ENCODE measurements at regions not wholly inside any gene's neighbourhood (a gene's known extent, or its start where the extent isn't known, plus 50 kb on each side); places are given as distances from the start of the nearest gene placed in this dataset.

GRCh38 chr6:163889904-163890514 lies 475.5 kb downstream of the QKI start:
- H3K36me3 ChIP-seq (ENCODE audit: control insufficient read depth in 2 of 2, insufficient read depth in 2 of 2, low read length in 2 of 2): no peaks in the 10 kb centered on the region
- no peaks in the 10 kb centered on the region for H3K4me1 ChIP-seq (ENCODE audit: control insufficient read depth, insufficient read depth, low read length)
- no peaks in the 10 kb centered on the region for H3K9me3 ChIP-seq (ENCODE audit: control insufficient read depth in 2 of 2, low read length in 2 of 2)
- no peaks in the 10 kb centered on the region for H3K27me3 ChIP-seq (ENCODE audit: control insufficient read depth in 1 of 2, insufficient read depth in 2 of 2, low read length in 2 of 2)
- H3K4me3 ChIP-seq (ENCODE audit: low read length in 2 of 2): no peak overlapping the region
- H3K9ac ChIP-seq (ENCODE audit: low read length in 2 of 2): no peak overlapping the region
- H3K27ac ChIP-seq (ENCODE audit: low read length): no peak overlapping the region

GRCh38 chr6:163888030-163888819 lies 473.7 kb downstream of the QKI start:
- H3K9me3 ChIP-seq (ENCODE audit: control insufficient read depth in 2 of 2, low read length in 2 of 2): no peaks in the 10 kb centered on the region
- no peaks in the 10 kb centered on the region for H3K36me3 ChIP-seq (ENCODE audit: control insufficient read depth in 2 of 2, insufficient read depth in 2 of 2, low read length in 2 of 2)
- H3K4me1 ChIP-seq (ENCODE audit: control insufficient read depth, insufficient read depth, low read length): no peaks in the 10 kb centered on the region
- H3K27me3 ChIP-seq (ENCODE audit: control insufficient read depth in 1 of 2, insufficient read depth in 2 of 2, low read length in 2 of 2): no peaks in the 10 kb centered on the region
- no peak overlapping the region for H3K9ac ChIP-seq (ENCODE audit: low read length in 2 of 2)
- H3K4me3 ChIP-seq (ENCODE audit: low read length in 2 of 2): no peak overlapping the region
- no peak overlapping the region for H3K27ac ChIP-seq (ENCODE audit: low read length)

DNA sequence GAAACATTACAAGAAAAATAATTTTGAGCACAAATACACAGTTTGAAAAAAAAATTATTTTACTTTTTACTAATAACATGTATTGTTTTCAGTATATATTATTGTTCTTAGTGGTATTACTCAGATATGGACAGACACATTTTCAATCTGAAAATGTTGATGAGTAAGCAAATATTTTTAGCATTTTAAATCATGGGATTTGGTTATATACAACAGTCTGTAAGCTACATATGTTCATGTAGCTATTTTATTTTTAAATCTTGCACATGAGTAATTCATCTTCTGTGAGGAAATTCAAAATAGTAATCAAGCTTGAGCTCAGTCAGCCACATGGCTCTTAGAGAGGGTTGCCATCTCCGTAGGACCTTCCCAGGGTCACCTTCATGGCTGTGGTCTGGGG lies 471.9 kb downstream of the QKI start:
- Histone ChIP-seq H3K27ac (ENCODE audit: low read length) (no peak overlapping the region), H3K4me1 (ENCODE audit: control insufficient read depth, insufficient read depth, low read length) (no peaks in the 10 kb centered on the region), H3K9me3 (ENCODE audit: control insufficient read depth in 2 of 2, low read length in 2 of 2) (no peaks in the 10 kb centered on the region), H3K4me3 (ENCODE audit: low read length in 2 of 2) (no peak overlapping the region), H3K36me3 (ENCODE audit: control insufficient read depth in 2 of 2, insufficient read depth in 2 of 2, low read length in 2 of 2) (no peaks in the 10 kb centered on the region), H3K9ac (ENCODE audit: low read length in 2 of 2) (no peak overlapping the region), H3K27me3 (ENCODE audit: control insufficient read depth in 1 of 2, insufficient read depth in 2 of 2, low read length in 2 of 2) (no peaks in the 10 kb centered on the region)

- Histone ChIP-seq H3K9ac (ENCODE audit: low read length in 2 of 2) (no peak overlapping the region), H3K27ac (ENCODE audit: low read length) (no peak overlapping the region), H3K36me3 (ENCODE audit: control insufficient read depth in 2 of 2, insufficient read depth in 2 of 2, low read length in 2 of 2) (no peaks in the 10 kb centered on the region), H3K4me1 (ENCODE audit: control insufficient read depth, insufficient read depth, low read length) (no peaks in the 10 kb centered on the region), H3K27me3 (ENCODE audit: control insufficient read depth in 1 of 2, insufficient read depth in 2 of 2, low read length in 2 of 2) (no peaks in the 10 kb centered on the region), H3K4me3 (ENCODE audit: low read length in 2 of 2) (no peak overlapping the region), H3K9me3 (ENCODE audit: control insufficient read depth in 2 of 2, low read length in 2 of 2) (no peaks in the 10 kb centered on the region)
Measured at GRCh38 chr6:163883984-163884383, 469.5 kb downstream of the QKI start.

DNA sequence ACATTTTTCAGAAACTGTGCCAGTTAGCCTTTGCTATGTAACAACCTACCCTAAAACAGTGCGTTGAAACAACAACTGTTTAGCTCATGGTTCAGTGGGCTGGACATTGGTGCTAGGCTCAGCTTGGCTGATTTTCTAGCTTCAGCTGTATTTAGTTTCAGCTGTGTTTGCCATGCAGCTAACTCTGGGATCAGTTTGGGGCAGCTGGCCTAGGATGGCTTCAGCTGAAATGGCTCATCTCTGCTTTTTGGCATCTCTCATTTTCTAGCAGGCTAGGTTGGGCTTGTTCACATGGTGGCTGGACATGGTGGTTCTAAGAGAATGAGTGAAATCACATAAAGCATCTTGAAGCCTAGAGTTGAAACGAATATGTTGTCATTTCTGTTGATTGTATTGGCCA lies 464.2 kb downstream of the QKI start:
- no peak overlapping the region for H3K27ac ChIP-seq (ENCODE audit: low read length)

GRCh38 chr6:163877877-163878639 lies 463.5 kb downstream of the QKI start:
- no peak overlapping the region for H3K9ac ChIP-seq (ENCODE audit: low read length in 2 of 2)
- no peaks in the 10 kb centered on the region for H3K27me3 ChIP-seq (ENCODE audit: control insufficient read depth in 1 of 2, insufficient read depth in 2 of 2, low read length in 2 of 2)
- H3K36me3 ChIP-seq (ENCODE audit: control insufficient read depth in 2 of 2, insufficient read depth in 2 of 2, low read length in 2 of 2): no peaks in the 10 kb centered on the region
- H3K9me3 ChIP-seq (ENCODE audit: control insufficient read depth in 2 of 2, low read length in 2 of 2): no peaks in the 10 kb centered on the region
- no peak overlapping the region for H3K27ac ChIP-seq (ENCODE audit: low read length)
- no peaks in the 10 kb centered on the region for H3K4me1 ChIP-seq (ENCODE audit: control insufficient read depth, insufficient read depth, low read length)
- no peak overlapping the region for H3K4me3 ChIP-seq (ENCODE audit: low read length in 2 of 2)

More for the DNA sequence above, 464.2 kb downstream of the QKI start:
- Histone ChIP-seq H3K4me3 (ENCODE audit: low read length in 2 of 2) (no peak overlapping the region), H3K9ac (ENCODE audit: low read length in 2 of 2) (no peak overlapping the region), H3K27me3 (ENCODE audit: control insufficient read depth in 1 of 2, insufficient read depth in 2 of 2, low read length in 2 of 2) (no peaks in the 10 kb centered on the region), H3K9me3 (ENCODE audit: control insufficient read depth in 2 of 2, low read length in 2 of 2) (no peaks in the 10 kb centered on the region), H3K36me3 (ENCODE audit: control insufficient read depth in 2 of 2, insufficient read depth in 2 of 2, low read length in 2 of 2) (no peaks in the 10 kb centered on the region), H3K4me1 (ENCODE audit: control insufficient read depth, insufficient read depth, low read length) (no peaks in the 10 kb centered on the region)

- Histone ChIP-seq H3K27ac (ENCODE audit: low read length) (no peak overlapping the region), H3K4me3 (ENCODE audit: low read length in 2 of 2) (no peak overlapping the region)
Measured at GRCh38 chr6:163876391-163876790, 461.9 kb downstream of the QKI start.

DNA sequence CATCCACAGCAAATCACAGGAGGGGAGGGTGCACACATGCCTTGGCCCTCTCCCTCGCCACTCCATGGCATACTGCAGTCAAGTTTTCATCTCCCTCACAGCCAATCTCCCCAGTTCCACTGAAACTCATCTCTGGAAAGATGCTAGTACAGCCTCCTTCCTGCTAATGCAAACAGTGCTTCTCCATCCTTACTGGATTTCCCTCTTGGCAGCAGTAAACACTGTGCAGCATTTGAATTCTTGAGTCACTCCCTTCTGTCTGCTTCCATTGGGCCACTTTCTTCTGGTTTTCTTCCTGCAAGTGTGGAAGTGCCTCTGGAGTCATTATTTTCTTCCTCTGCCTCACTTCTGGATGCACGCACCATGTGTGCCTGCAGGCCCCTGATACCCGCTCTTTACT lies 460.3 kb downstream of the QKI start:
- Histone ChIP-seq H3K4me3 (ENCODE audit: low read length in 2 of 2) (no peak overlapping the region), H3K36me3 (ENCODE audit: control insufficient read depth in 2 of 2, insufficient read depth in 2 of 2, low read length in 2 of 2) (no peaks in the 10 kb centered on the region), H3K4me1 (ENCODE audit: control insufficient read depth, insufficient read depth, low read length) (no peaks in the 10 kb centered on the region), H3K27me3 (ENCODE audit: control insufficient read depth in 1 of 2, insufficient read depth in 2 of 2, low read length in 2 of 2) (no peaks in the 10 kb centered on the region), H3K9ac (ENCODE audit: low read length in 2 of 2) (no peak overlapping the region), H3K9me3 (ENCODE audit: control insufficient read depth in 2 of 2, low read length in 2 of 2) (no peaks in the 10 kb centered on the region), H3K27ac (ENCODE audit: low read length) (no peak overlapping the region)

More at GRCh38 chr6:163876391-163876790, 461.9 kb downstream of the QKI start:
- no peaks in the 10 kb centered on the region for H3K27me3 ChIP-seq (ENCODE audit: control insufficient read depth in 1 of 2, insufficient read depth in 2 of 2, low read length in 2 of 2)
- no peak overlapping the region for H3K9ac ChIP-seq (ENCODE audit: low read length in 2 of 2)
- H3K36me3 ChIP-seq (ENCODE audit: control insufficient read depth in 2 of 2, insufficient read depth in 2 of 2, low read length in 2 of 2): no peaks in the 10 kb centered on the region
- no peaks in the 10 kb centered on the region for H3K9me3 ChIP-seq (ENCODE audit: control insufficient read depth in 2 of 2, low read length in 2 of 2)
- no peaks in the 10 kb centered on the region for H3K4me1 ChIP-seq (ENCODE audit: control insufficient read depth, insufficient read depth, low read length)

DNA sequence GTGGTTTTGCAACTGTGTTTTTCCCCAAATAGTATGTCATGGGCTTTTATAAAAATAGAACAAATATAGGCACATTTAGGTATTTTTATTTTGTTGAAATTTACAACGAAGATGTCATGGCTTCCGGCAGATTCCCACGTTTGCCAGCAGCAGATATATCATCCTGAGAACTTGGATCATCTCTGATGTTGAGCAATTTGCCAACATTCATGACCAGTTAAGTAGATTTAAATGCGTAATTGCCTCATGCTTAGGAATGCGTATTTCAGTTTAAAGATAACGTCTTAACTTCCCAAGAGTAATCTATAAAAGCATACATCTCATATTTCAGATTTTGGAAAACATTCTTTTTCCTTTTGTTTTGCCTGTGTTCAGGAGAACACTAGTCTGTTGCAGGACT lies 457.8 kb downstream of the QKI start:
- no peaks in the 10 kb centered on the region for H3K4me1 ChIP-seq (ENCODE audit: control insufficient read depth, insufficient read depth, low read length)
- H3K36me3 ChIP-seq (ENCODE audit: control insufficient read depth in 2 of 2, insufficient read depth in 2 of 2, low read length in 2 of 2): no peaks in the 10 kb centered on the region

GRCh38 chr6:163871616-163872015 lies 457.1 kb downstream of the QKI start:
- H3K9ac ChIP-seq (ENCODE audit: low read length in 2 of 2): no peak overlapping the region
- H3K27ac ChIP-seq (ENCODE audit: low read length): no peak overlapping the region
- no peaks in the 10 kb centered on the region for H3K27me3 ChIP-seq (ENCODE audit: control insufficient read depth in 1 of 2, insufficient read depth in 2 of 2, low read length in 2 of 2)
- H3K36me3 ChIP-seq (ENCODE audit: control insufficient read depth in 2 of 2, insufficient read depth in 2 of 2, low read length in 2 of 2): no peaks in the 10 kb centered on the region
- no peaks in the 10 kb centered on the region for H3K9me3 ChIP-seq (ENCODE audit: control insufficient read depth in 2 of 2, low read length in 2 of 2)
- H3K4me1 ChIP-seq (ENCODE audit: control insufficient read depth, insufficient read depth, low read length): no peaks in the 10 kb centered on the region
- H3K4me3 ChIP-seq (ENCODE audit: low read length in 2 of 2): no peak overlapping the region

More for the DNA sequence above, 457.8 kb downstream of the QKI start:
- no peak overlapping the region for H3K27ac ChIP-seq (ENCODE audit: low read length)
- no peak overlapping the region for H3K4me3 ChIP-seq (ENCODE audit: low read length in 2 of 2)
- no peak overlapping the region for H3K9ac ChIP-seq (ENCODE audit: low read length in 2 of 2)
- H3K27me3 ChIP-seq (ENCODE audit: control insufficient read depth in 1 of 2, insufficient read depth in 2 of 2, low read length in 2 of 2): no peaks in the 10 kb centered on the region
- H3K9me3 ChIP-seq (ENCODE audit: control insufficient read depth in 2 of 2, low read length in 2 of 2): no peaks in the 10 kb centered on the region

Measured in stomach smooth muscle (tissue), 2 donors.